OCI-LY1 (cell line): ENCODE measurements at regions not wholly inside any gene's neighbourhood (a gene's known extent, or its start where the extent isn't known, plus 50 kb on each side); places are given as distances from the start of the nearest gene placed in this dataset.
"Not testable (repeated sequence)": the region's sequence is repeated elsewhere in the genome, so short reads cannot be mapped to it uniquely, and the experiment has no call there.

ENCODE experiments used
- H2AFZ ChIP-seq: fragments of 200-600 bp; sonication (generic), shearing (Covaris generic); 2 replicates; pipeline ENCODE4 v1.6.0; 2014; ENCODE audit warnings: antibody characterized with exemption, mild to moderate bottlenecking, low read length
- H3F3A ChIP-seq: fragments of 200-600 bp; sonication (generic), shearing (Covaris generic); 2 replicates; pipeline ENCODE4 v1.6.0; 2014; ENCODE audit warnings: mild to moderate bottlenecking, antibody characterized with exemption, low read length, moderate library complexity; ENCODE audit not compliant: insufficient read depth
- H3K27ac ChIP-seq: fragments of 200-600 bp; sonication (generic); 2 replicates; pipeline ENCODE4 v1.5.1; 2014; ENCODE audit warnings: low read length, mixed run types, mild to moderate bottlenecking, low read depth; ENCODE audit not compliant: poor library complexity, severe bottlenecking
- H3K27me3 ChIP-seq: fragments of 200-600 bp; sonication (generic); 2 replicates; pipeline ENCODE4 v1.6.0; 2014; ENCODE audit warnings: antibody characterized with exemption, mild to moderate bottlenecking, low read length, moderate library complexity; ENCODE audit not compliant: insufficient read depth
- H3K36me3 ChIP-seq: fragments of 200-600 bp; sonication (generic); 2 replicates; pipeline ENCODE4 v1.6.1; 2014; ENCODE audit warnings: mild to moderate bottlenecking, antibody characterized with exemption, low read length, moderate library complexity, mixed read lengths; ENCODE audit not compliant: insufficient read depth
- H3K4me1 ChIP-seq: fragments of 200-600 bp; sonication (generic); 2 replicates; pipeline ENCODE4 v1.5.1; 2014; ENCODE audit warnings: mild to moderate bottlenecking, low read length, moderate library complexity; ENCODE audit not compliant: insufficient read depth, severe bottlenecking
- H3K4me2 ChIP-seq: fragments of 200-600 bp; sonication (generic), shearing (Covaris generic); 2 replicates; pipeline ENCODE4 v1.6.1; 2014; ENCODE audit warnings: low read length
- H3K4me3 ChIP-seq: fragments of 200-600 bp; sonication (generic); 2 replicates; pipeline ENCODE4 v1.5.1; 2014; ENCODE audit warnings: low read length, low read depth, mild to moderate bottlenecking, mixed read lengths; ENCODE audit not compliant: poor library complexity, severe bottlenecking
- H3K79me2 ChIP-seq: fragments of 200-600 bp; shearing (Covaris generic); 2 replicates; pipeline ENCODE4 v1.6.1; 2016; ENCODE audit warnings: mixed run types, low read length, mixed read lengths; ENCODE audit not compliant: insufficient read depth
- H3K9ac ChIP-seq: fragments of 200-600 bp; sonication (generic), shearing (Covaris generic); 2 replicates; pipeline ENCODE4 v1.6.1; 2014; ENCODE audit warnings: mild to moderate bottlenecking, low read length, mixed read lengths
- H3K9me2 ChIP-seq: fragments of 200-600 bp; sonication (generic), shearing (Covaris generic); 2 replicates; pipeline ENCODE4 v1.6.1; 2014; ENCODE audit warnings: low read depth, mild to moderate bottlenecking, low read length, mixed read lengths
- H3K9me3 ChIP-seq: fragments of 200-600 bp; shearing (Covaris generic); 2 replicates; pipeline ENCODE4 v1.6.1; 2014; ENCODE audit warnings: low read length, mixed read lengths
- H4K20me1 ChIP-seq: fragments of 200-600 bp; sonication (generic), shearing (Covaris generic); 2 replicates; pipeline ENCODE4 v1.6.0; 2016; ENCODE audit warnings: mild to moderate bottlenecking, low read length; ENCODE audit not compliant: insufficient read depth
- CTCF ChIP-seq: fragments of 200-600 bp; sonication (generic), shearing (Covaris generic); IDR thresholded peaks from 2 replicates; pipeline ENCODE4 v1.5.1; 2017; ENCODE audit warnings: mild to moderate bottlenecking, antibody characterized with exemption, low read length, moderate library complexity, mixed read lengths
- EZH2 ChIP-seq: fragments of 200-600 bp; sonication (generic), shearing (Covaris generic); IDR thresholded peaks from 2 replicates; pipeline ENCODE4 v1.8.0; 2017; ENCODE audit warnings: borderline replicate concordance, mixed run types, mild to moderate bottlenecking, antibody characterized with exemption, low read length, moderate library complexity, mixed read lengths

- Histone ChIP-seq H3K4me1 (peaks cover 11% of the 10 kb centered on the region), H3K4me3 (no peak overlapping the region), H3F3A (no peaks in the 10 kb centered on the region), H3K4me2 (no peak overlapping the region), H3K36me3 (no peaks in the 10 kb centered on the region; the same call in 1 of the 2 replicates), H3K79me2 (no peaks in the 10 kb centered on the region), H3K9me3 (no peaks in the 10 kb centered on the region), H3K9me2 (no peaks in the 10 kb centered on the region), H4K20me1 (no peaks in the 10 kb centered on the region), H3K27ac (no peak overlapping the region), H2AFZ (no peak overlapping the region), H3K27me3 (peaks cover 7% of the 10 kb centered on the region; the same call in 1 of the 2 replicates), H3K9ac (no peak overlapping the region)
- TF ChIP-seq CTCF (no peak), EZH2 (no peak)
Observed at GRCh38 chr9:129446828-129447550, 173.9 kb downstream of the C9orf50 start.

GRCh38 chr9:129445794-129446306 is 175.1 kb downstream of the C9orf50 start:
- Histone ChIP-seq H3K9me2 (no peaks in the 10 kb centered on the region), H3K36me3 (no peaks in the 10 kb centered on the region; the same call in 1 of the 2 replicates), H3K4me1 (peaks cover 8% of the 10 kb centered on the region), H3K27ac (no peak overlapping the region), H3F3A (no peaks in the 10 kb centered on the region), H3K9me3 (no peaks in the 10 kb centered on the region), H3K4me3 (no peak overlapping the region), H3K79me2 (no peaks in the 10 kb centered on the region), H3K4me2 (no peak overlapping the region), H2AFZ (no peak overlapping the region), H3K9ac (no peak overlapping the region), H3K27me3 (peaks cover 7% of the 10 kb centered on the region; the same call in 1 of the 2 replicates), H4K20me1 (no peaks in the 10 kb centered on the region)
- TF ChIP-seq CTCF: no peak
- no peak for TF ChIP-seq EZH2

DNA sequence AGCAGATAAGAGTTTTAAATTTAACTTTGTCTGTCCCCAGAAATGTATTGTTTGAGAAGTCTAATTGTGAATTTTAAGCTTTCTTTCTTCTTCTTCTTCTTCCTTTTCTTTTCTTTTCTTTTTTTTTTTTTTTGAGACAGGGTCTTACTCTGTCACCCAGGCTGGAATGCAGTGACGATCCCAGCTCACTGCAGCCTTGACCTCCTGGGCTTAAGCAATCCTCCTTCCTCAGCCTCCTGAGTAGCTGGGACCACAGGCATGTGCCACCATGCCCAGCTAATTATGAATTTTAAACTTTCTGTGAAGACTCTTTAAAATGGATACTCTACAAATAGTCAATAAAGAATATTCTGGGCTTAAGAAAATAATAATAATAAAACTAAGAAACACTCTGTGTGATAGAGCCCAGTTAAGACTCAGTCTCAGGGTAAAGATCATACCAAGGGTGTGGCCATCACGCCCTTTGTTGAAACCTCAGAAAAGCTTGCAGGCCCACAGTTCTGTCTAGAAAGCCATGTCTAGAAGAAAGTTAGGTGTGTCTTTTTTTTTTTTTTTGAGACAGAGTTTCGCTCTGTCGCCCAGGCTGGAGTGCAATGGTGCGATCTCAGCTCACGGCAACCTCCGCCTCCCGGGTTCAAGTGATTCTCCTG is 177.3 kb downstream of the C9orf50 start:
- H3K27ac ChIP-seq, H3K9me3 ChIP-seq, H3K79me2 ChIP-seq, H3K4me1 ChIP-seq, H3K27me3 ChIP-seq, H3K9ac ChIP-seq, H3K4me3 ChIP-seq, H2AFZ ChIP-seq, H4K20me1 ChIP-seq, H3K36me3 ChIP-seq, H3K9me2 ChIP-seq, H3K4me2 ChIP-seq, H3F3A ChIP-seq: not testable (repeated sequence)
